GM23338 (cell line): ENCODE measurements at regions not wholly inside any gene's neighbourhood (a gene's known extent, or its start where the extent isn't known, plus 50 kb on each side); places are given as distances from the start of the nearest gene placed in this dataset.

Experiments used
- ATAC-seq: fragments of 200-7000 bp; cut with Tn5 transposase; 3 replicates; pipeline ENCODE4 v1.9.1; 2020
- DNase-seq: peaks from one replicate; pipeline ENCODE4 v3.0.0-alpha.2; 2015; ENCODE audit warnings: low spot score
- H2AFZ ChIP-seq: fragments of 200-600 bp; sonication (generic); 2 replicates; pipeline ENCODE4 v1.8.0; 2016; ENCODE audit warnings: antibody characterized with exemption, mild to moderate bottlenecking, moderate library complexity
- H3F3A ChIP-seq: fragments of 200-600 bp; sonication (generic); replicated peaks from 2 replicates; pipeline ENCODE4 v1.8.0; 2017; ENCODE audit warnings: antibody characterized with exemption, mixed run types, low read depth
- H3K27ac ChIP-seq: fragments of 200-600 bp; sonication (generic); 2 replicates; pipeline ENCODE4 v1.6.1; 2016; ENCODE audit warnings: low read depth
- H3K27me3 ChIP-seq: fragments of 200-600 bp; sonication (generic); 2 replicates; pipeline ENCODE4 v1.8.0; 2016; ENCODE audit warnings: mild to moderate bottlenecking, mixed run types, moderate library complexity; ENCODE audit not compliant: insufficient read depth
- H3K36me3 ChIP-seq: fragments of 200-600 bp; sonication (generic); 2 replicates; pipeline ENCODE4 v1.8.0; 2016; ENCODE audit warnings: mild to moderate bottlenecking; ENCODE audit not compliant: insufficient read depth
- H3K4me1 ChIP-seq: fragments of 200-600 bp; sonication (generic); 2 replicates; pipeline ENCODE4 v1.8.0; 2016; ENCODE audit warnings: mild to moderate bottlenecking, moderate library complexity; ENCODE audit not compliant: insufficient read depth
- H3K4me2 ChIP-seq: fragments of 200-600 bp; sonication (generic); 2 replicates; pipeline ENCODE4 v1.7.1; 2017; ENCODE audit warnings: mixed run types
- H3K4me3 ChIP-seq: fragments of 200-600 bp; sonication (generic); 2 replicates; pipeline ENCODE4 v1.6.1; 2016; ENCODE audit warnings: mixed run types
- H3K79me2 ChIP-seq: fragments of 200-600 bp; sonication (generic); replicated peaks from 2 replicates; pipeline ENCODE4 v1.8.0; 2017; ENCODE audit warnings: mild to moderate bottlenecking; ENCODE audit not compliant: insufficient read depth
- H3K9me2 ChIP-seq: fragments of 200-600 bp; sonication (generic); 2 replicates; pipeline ENCODE4 v1.8.0; 2017; ENCODE audit not compliant: insufficient read depth
- H4K20me1 ChIP-seq: fragments of 200-600 bp; sonication (generic); replicated peaks from 2 replicates; pipeline ENCODE4 v1.8.0; 2017; ENCODE audit warnings: mild to moderate bottlenecking; ENCODE audit not compliant: insufficient read depth
- H3K27ac Mint-ChIP-seq: 2 replicates; pipeline ENCODE4 v1.8.0; 2020; ENCODE audit warnings: inconsistent platforms, mild to moderate bottlenecking, moderate library complexity, mixed read lengths
- H3K27me3 Mint-ChIP-seq: 3 replicates; pipeline ENCODE4 v1.8.0; 2022; ENCODE audit warnings: low read depth, mild to moderate bottlenecking, moderate library complexity, mixed read lengths, inconsistent platforms; ENCODE audit not compliant: insufficient read depth, poor library complexity
- H3K36me3 Mint-ChIP-seq: 3 replicates; pipeline ENCODE4 v1.8.0; 2021; ENCODE audit warnings: low read depth, mild to moderate bottlenecking, inconsistent platforms, moderate library complexity, mixed read lengths
- H3K4me1 Mint-ChIP-seq: 3 replicates; pipeline ENCODE4 v1.8.0; 2020; ENCODE audit warnings: mild to moderate bottlenecking, inconsistent platforms, mixed read lengths
- H3K4me3 Mint-ChIP-seq: 3 replicates; pipeline ENCODE4 v1.8.0; 2021; ENCODE audit warnings: moderate library complexity, mild to moderate bottlenecking, inconsistent platforms, mixed read lengths
- H3K9me3 Mint-ChIP-seq: 3 replicates; pipeline ENCODE4 v1.8.0; 2020; ENCODE audit warnings: moderate library complexity, mild to moderate bottlenecking, inconsistent platforms, mixed read lengths
- CREB1 ChIP-seq: fragments of 250-450 bp; sonication (Bioruptor Pico); IDR thresholded peaks from 2 replicates; pipeline ENCODE4 v1.5.0; 2020; ENCODE audit warnings: low read depth, mild to moderate bottlenecking, moderate library complexity
- CTCF ChIP-seq, 2 experiments: fragments of 200-600 bp in 1 of 2; sonication (generic) in 1 of 2; conservative IDR thresholded peaks; 2 replicates each; pipeline versions ENCODE4 v1.5.1 to v1.6.1; 2016 to 2017; ENCODE audit warnings: antibody characterized with exemption in 2 of 2, low read depth in 2 of 2, mild to moderate bottlenecking in 2 of 2, moderate library complexity in 1 of 2
- EZH2 ChIP-seq: fragments of 200-600 bp; sonication (generic); IDR thresholded peaks from one replicate; pipeline ENCODE4 v1.8.0; 2017; ENCODE audit warnings: antibody characterized with exemption, mild to moderate bottlenecking, low read depth; ENCODE audit not compliant: unreplicated experiment
- EZH2phosphoT487 ChIP-seq: fragments of 200-600 bp; sonication (generic); IDR thresholded peaks from one replicate; pipeline ENCODE4 v1.8.1; 2018; ENCODE audit warnings: antibody characterized with exemption; ENCODE audit not compliant: unreplicated experiment
- JUNB ChIP-seq: IDR thresholded peaks from one replicate; pipeline ENCODE4 v1.6.1; 2016; ENCODE audit warnings: antibody characterized with exemption; ENCODE audit not compliant: unreplicated experiment
- NANOG ChIP-seq: IDR thresholded peaks from 2 replicates; pipeline ENCODE4 v1.6.1; 2016; ENCODE audit warnings: antibody characterized with exemption, borderline replicate concordance
- POLR2AphosphoS5 ChIP-seq: IDR thresholded peaks from 2 replicates; pipeline ENCODE4 v1.6.1; 2016; ENCODE audit warnings: antibody characterized with exemption, low read depth
- REST ChIP-seq: IDR thresholded peaks from one replicate; pipeline ENCODE4 v1.6.1; 2018; ENCODE audit warnings: antibody characterized with exemption; ENCODE audit not compliant: unreplicated experiment
- STAT1 ChIP-seq: IDR thresholded peaks from one replicate; pipeline ENCODE4 v1.6.1; 2016; ENCODE audit warnings: antibody characterized with exemption; ENCODE audit not compliant: unreplicated experiment
- ZNF114 ChIP-seq: fragments of 250-450 bp; sonication (Bioruptor Pico); IDR thresholded peaks from 2 replicates; pipeline ENCODE4 v1.5.0; 2020; ENCODE audit warnings: mild to moderate bottlenecking, moderate library complexity
- ZNF331 ChIP-seq: fragments of 250-450 bp; sonication (Bioruptor Pico); IDR thresholded peaks from 2 replicates; pipeline ENCODE4 v1.5.0; 2020; ENCODE audit warnings: low read depth, mild to moderate bottlenecking, moderate library complexity
- TF ChIP-seq, protein P1 (sequence below): IDR thresholded peaks from 2 replicates; pipeline ENCODE4 v1.6.1; 2016; ENCODE audit warnings: antibody characterized with exemption
- TF ChIP-seq, protein P2 (sequence below): fragments of 250-450 bp; sonication (Bioruptor Pico); IDR thresholded peaks from 2 replicates; pipeline ENCODE4 v1.5.0; 2020; ENCODE audit warnings: mild to moderate bottlenecking, moderate library complexity

- H2AFZ ChIP-seq = no peak overlapping the region
- peaks cover 89% of the 10 kb centered on the region for H3K9me3 Mint-ChIP-seq
Observed at GRCh38 chr18:78518805-78519204, 460.8 kb upstream of the SALL3 start.

More at GRCh38 chr18:78518805-78519204, 460.8 kb upstream of the SALL3 start:
- Histone ChIP-seq H3K9me2 (no peaks in the 10 kb centered on the region), H3K4me3 (no peak overlapping the region), H3K4me1 (no peaks in the 10 kb centered on the region), H3K79me2 (no peaks in the 10 kb centered on the region), H3K27me3 (no peaks in the 10 kb centered on the region), H4K20me1 (no peaks in the 10 kb centered on the region), H3K36me3 (no peaks in the 10 kb centered on the region), H3K4me2 (no peak overlapping the region), H3F3A (no peaks in the 10 kb centered on the region), H3K27ac (no peak overlapping the region)
- Mint-ChIP-seq H3K27ac (no peak overlapping the region), H3K4me3 (no peak overlapping the region), H3K36me3 (peaks cover 49% of the 10 kb centered on the region), H3K27me3 (peaks cover 14% of the 10 kb centered on the region), H3K4me1 (no peaks in the 10 kb centered on the region)
- ATAC-seq (no peak), DNase-seq (no peak)
- TF ChIP-seq ZNF331 = no peak
- no peak for TF ChIP-seq NANOG
- no peak for TF ChIP-seq JUNB
- no peak for TF ChIP-seq EZH2
- no peak for TF ChIP-seq REST
- TF ChIP-seq ZNF114 = no peak
- TF ChIP-seq EZH2phosphoT487 = no peak
- TF ChIP-seq STAT1 = no peak
- TF ChIP-seq, protein P1, sequence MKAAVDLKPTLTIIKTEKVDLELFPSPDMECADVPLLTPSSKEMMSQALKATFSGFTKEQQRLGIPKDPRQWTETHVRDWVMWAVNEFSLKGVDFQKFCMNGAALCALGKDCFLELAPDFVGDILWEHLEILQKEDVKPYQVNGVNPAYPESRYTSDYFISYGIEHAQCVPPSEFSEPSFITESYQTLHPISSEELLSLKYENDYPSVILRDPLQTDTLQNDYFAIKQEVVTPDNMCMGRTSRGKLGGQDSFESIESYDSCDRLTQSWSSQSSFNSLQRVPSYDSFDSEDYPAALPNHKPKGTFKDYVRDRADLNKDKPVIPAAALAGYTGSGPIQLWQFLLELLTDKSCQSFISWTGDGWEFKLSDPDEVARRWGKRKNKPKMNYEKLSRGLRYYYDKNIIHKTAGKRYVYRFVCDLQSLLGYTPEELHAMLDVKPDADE = no peak
- no peak for TF ChIP-seq CTCF (conservative IDR thresholded peaks at IDR 0.05; ENCODE audit: low read depth in 2 of 2)
- TF ChIP-seq CREB1 (CRISPR knock-in tag) = no peak
- TF ChIP-seq, protein P2, sequence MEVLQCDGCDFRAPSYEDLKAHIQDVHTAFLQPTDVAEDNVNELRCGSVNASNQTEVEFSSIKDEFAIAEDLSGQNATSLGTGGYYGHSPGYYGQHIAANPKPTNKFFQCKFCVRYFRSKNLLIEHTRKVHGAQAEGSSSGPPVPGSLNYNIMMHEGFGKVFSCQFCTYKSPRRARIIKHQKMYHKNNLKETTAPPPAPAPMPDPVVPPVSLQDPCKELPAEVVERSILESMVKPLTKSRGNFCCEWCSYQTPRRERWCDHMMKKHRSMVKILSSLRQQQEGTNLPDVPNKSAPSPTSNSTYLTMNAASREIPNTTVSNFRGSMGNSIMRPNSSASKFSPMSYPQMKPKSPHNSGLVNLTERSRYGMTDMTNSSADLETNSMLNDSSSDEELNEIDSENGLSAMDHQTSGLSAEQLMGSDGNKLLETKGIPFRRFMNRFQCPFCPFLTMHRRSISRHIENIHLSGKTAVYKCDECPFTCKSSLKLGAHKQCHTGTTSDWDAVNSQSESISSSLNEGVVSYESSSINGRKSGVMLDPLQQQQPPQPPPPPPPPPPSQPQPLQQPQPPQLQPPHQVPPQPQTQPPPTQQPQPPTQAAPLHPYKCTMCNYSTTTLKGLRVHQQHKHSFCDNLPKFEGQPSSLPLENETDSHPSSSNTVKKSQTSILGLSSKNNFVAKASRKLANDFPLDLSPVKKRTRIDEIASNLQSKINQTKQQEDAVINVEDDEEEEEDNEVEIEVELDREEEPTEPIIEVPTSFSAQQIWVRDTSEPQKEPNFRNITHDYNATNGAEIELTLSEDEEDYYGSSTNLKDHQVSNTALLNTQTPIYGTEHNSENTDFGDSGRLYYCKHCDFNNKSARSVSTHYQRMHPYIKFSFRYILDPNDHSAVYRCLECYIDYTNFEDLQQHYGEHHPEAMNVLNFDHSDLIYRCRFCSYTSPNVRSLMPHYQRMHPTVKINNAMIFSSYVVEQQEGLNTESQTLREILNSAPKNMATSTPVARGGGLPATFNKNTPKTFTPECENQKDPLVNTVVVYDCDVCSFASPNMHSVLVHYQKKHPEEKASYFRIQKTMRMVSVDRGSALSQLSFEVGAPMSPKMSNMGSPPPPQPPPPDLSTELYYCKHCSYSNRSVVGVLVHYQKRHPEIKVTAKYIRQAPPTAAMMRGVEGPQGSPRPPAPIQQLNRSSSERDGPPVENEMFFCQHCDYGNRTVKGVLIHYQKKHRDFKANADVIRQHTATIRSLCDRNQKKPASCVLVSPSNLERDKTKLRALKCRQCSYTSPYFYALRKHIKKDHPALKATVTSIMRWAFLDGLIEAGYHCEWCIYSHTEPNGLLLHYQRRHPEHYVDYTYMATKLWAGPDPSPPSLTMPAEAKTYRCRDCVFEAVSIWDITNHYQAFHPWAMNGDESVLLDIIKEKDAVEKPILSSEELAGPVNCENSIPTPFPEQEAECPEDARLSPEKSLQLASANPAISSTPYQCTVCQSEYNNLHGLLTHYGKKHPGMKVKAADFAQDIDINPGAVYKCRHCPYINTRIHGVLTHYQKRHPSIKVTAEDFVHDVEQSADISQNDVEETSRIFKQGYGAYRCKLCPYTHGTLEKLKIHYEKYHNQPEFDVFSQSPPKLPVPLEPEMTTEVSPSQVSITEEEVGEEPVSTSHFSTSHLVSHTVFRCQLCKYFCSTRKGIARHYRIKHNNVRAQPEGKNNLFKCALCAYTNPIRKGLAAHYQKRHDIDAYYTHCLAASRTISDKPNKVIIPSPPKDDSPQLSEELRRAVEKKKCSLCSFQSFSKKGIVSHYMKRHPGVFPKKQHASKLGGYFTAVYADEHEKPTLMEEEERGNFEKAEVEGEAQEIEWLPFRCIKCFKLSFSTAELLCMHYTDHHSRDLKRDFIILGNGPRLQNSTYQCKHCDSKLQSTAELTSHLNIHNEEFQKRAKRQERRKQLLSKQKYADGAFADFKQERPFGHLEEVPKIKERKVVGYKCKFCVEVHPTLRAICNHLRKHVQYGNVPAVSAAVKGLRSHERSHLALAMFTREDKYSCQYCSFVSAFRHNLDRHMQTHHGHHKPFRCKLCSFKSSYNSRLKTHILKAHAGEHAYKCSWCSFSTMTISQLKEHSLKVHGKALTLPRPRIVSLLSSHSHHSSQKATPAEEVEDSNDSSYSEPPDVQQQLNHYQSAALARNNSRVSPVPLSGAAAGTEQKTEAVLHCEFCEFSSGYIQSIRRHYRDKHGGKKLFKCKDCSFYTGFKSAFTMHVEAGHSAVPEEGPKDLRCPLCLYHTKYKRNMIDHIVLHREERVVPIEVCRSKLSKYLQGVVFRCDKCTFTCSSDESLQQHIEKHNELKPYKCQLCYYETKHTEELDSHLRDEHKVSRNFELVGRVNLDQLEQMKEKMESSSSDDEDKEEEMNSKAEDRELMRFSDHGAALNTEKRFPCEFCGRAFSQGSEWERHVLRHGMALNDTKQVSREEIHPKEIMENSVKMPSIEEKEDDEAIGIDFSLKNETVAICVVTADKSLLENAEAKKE (CRISPR knock-in tag) = no peak
- TF ChIP-seq POLR2AphosphoS5 = no peak
